ENCODE measurements at regions not wholly inside any gene's neighbourhood (a gene's known extent, or its start where the extent isn't known, plus 50 kb on each side); places are given as distances from the start of the nearest gene placed in this dataset.

- TF ChIP-seq CTCF (IDR thresholded peaks at IDR 0.05) (no peak), POLR2A (IDR thresholded peaks at IDR 0.05) (no peak)
These were observed 247.1 kb upstream of the TMTC1 start for GRCh38 chr12:30030693-30031374.

Data from testis (tissue), 2 donors.